GM19023 (cell line): ENCODE measurements at regions not wholly inside any gene's neighbourhood (a gene's known extent, or its start where the extent isn't known, plus 50 kb on each side); places are given as distances from the start of the nearest gene placed in this dataset.

Experiments used
- ATAC-seq: cut with Tn5 transposase; IDR thresholded peaks from one replicate; pipeline ENCODE4 v1.9.1; 2021; ENCODE audit warnings: mild to moderate bottlenecking, moderate library complexity; ENCODE audit not compliant: unreplicated experiment

DNA sequence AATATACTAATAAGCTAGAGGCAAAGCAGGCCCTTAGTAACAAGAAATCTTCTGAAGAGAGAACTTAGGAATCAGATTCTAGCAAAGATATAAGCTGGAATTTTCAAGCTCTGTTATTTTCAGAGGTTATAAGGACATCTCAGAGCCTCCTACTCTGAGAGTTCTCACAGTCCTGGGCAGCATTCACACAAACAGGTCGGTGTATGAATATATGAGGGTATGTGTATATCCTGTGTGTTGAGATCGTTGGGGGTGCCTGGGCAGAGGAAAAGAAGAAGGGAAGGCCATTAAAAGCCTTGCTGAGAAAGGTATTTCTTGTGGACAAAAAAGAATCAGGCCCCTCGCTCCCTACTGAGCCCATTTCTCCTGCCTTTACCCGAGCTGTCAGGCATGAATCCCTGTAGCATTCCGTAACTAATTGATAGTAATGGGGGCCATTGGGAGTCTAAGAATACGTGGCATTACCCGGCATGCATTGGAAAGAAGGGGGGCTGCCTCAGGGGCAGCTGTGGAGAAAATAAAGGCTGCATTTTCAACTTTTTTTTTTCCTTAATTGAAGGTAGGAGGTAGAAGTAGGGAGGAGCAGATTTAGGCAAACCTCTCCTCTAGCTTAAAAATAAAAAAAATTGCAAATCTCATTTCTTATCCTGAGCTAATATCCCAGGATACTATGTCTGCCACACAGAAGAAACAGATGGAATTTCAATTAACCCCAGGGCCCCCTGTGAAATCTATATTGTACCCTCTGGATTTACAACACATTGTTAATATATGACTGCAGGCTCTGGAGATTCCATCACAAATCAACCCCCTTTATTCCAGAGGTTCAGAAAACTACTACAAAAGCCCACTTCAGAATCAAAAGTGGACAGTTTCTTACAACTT lies 103.8 kb downstream of the GTPBP8 start:
- no peak for ATAC-seq

- ATAC-seq = no peak
These were observed 105.6 kb downstream of the GTPBP8 start for GRCh38 chr3:113096188-113096892.

GRCh38 chr3:113097960-113098447 lies 107.2 kb downstream of the GTPBP8 start:
- ATAC-seq = no peak

DNA sequence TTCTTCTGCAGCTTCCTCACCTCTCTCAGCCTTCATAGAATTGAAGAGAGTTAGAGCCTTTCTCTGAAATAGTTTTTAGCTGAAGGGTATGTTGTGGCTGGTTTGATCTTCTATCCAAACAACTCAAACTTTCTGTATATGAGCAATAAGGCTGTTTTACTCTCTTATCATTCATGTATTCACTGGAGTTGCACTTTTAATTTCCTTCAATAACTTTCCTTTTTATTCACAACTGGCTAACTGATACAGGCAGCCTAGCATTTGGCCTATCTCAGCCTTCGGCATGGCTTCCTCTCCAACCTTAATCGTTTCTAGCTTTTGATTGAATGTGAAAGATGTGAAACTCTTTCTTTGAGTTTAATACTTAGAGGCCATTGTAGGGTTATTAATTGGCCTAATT lies 109.3 kb downstream of the GTPBP8 start:
- ATAC-seq = no peak

- no peak for ATAC-seq
These were observed 107.8 kb upstream of the BOC start for GRCh38 chr3:113103588-113103987.

GRCh38 chr3:113104357-113105092 lies 106.8 kb upstream of the BOC start:
- no peak for ATAC-seq

GRCh38 chr3:113105093-113105449 lies 106.3 kb upstream of the BOC start:
- ATAC-seq = no peak

DNA sequence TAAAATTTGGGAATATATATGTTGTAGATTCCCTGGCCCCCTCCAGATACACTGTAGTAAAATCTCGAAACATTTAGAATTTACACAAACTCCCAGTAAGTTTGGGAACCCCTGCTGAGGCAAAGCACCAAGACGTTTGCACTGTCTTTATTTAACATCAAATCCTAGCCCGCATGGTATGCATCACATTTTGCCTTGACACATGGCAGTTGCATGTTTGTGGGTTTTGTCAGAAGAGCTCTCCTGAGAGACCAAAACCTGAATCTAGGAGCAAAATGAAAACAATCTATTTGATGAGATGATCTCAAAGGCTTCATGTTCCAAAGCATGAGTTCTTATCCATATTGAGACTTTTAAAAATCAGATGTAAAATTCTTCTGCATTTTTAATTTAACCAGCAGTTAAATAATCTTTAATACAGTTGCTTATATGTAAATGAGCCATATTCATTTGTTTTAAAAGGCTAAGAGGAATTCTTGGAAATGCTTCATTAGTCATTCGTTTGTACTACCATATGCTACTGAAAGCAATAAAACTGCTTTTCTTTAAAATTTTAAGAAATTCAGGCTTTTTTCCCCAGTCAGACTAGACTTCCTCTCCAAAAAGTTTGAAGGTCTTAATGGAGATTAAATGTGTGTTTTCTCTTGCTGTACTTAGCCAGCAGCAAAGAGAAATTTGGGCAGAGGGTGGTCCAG lies 105.2 kb upstream of the BOC start:
- ATAC-seq = no peak

DNA sequence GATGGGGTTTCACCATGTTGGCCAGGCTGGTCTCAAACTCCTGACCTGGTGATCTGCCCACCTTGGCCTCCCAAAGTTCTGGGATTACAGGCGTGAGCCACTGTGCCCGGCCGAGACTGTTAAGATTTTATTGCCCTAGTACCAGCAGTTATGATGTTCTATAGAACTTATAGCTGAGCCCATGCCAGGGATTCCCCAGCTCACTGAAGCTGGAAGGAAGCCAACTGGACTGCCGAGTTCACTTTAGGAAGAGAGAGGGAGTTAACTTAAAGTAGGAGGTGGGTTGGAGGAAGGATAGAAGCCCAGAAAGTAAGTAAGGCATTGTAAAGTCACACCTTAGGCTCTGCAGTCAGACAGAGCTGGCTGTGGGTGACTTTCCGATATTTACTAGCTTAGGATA lies 101.1 kb upstream of the BOC start:
- no peak for ATAC-seq

DNA sequence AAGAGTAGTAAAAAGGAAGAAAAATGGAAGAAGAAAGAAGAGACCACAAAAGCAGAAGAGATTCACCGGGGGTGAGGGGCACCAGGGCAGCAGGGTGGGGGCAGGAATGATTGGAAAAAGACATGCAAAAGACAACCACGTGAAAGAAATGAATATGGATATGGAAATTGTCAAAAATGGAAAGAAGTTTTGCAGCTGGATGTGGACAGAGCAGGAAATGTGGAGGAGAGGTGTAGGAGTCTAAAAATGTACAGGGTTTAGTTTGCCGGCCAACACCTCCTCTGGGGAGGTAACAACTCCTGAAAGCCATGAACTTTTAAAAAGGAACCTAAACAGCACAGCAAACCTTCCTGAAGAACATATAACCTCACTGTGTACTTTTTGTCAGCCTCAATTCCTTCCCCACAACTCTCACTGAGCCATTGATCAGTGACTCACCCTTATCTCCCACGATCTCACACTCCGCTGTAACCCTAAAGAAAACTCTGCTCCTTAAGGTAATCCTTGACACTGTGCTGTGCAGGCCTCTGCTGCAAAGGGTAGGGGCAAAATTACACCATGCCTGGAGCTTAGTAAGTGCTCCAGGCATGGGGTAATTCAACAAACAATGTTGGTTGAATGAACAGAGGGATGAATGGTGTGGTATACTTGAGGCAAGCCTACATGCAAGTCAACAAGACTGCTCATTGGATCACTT lies 100.2 kb upstream of the BOC start:
- ATAC-seq = no peak

DNA sequence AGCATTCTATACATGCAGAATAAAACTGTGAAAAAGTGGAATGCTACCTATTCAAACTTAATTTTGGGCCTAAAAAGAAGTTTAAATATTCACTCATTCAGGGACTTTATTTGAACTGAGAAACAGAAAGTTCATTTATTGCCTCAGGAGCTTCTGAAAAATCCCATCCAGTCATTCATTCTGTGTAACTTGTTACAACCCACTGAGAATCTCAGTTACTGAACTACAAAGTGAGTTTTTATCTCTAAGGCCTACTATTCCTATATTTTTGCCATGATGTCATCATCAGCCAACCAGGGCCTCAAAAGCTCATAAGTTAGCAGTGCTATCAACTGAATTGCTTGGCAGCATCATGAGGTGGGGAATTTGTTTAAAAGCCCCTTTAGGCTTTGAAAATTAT lies 98.0 kb upstream of the BOC start:
- no peak for ATAC-seq

DNA sequence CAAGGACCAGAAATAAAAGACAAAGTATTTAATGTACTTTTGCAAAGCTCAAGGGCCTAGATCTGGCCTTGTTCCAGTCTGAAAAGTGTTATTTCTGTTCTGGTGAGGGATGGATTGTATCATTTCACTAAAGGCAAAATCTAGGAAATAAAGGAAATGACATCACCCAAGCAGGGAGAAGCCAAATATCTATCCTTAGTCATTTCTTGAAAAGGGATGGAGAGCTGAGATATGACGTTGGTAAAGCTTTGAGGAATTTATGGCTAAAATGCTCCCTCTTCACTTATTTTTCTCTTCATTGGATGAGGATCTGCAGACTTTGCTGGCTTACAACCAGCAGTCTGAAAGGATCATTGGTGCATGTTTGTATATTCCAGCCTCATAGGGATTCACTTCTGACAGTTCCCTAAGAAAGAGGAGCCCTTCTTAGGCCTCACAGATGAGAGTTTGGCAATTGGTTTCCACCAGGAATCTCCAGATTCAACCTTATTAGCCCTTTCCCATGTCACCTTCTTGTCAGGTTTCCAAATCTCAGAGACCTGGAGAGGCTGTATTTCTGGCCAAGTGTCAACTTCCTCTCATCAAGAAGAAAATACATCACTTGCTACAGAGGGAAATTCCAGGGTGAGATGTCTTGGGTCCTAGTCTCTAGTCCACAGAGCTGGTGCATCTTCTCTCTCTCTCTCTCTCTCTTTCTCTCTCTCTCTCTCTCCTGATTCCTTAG lies 93.7 kb upstream of the BOC start:
- no peak for ATAC-seq

GRCh38 chr3:113118336-113118735 lies 93.0 kb upstream of the BOC start:
- no peak for ATAC-seq

- ATAC-seq = no peak
These were observed 87.0 kb upstream of the BOC start for GRCh38 chr3:113124256-113124830.

DNA sequence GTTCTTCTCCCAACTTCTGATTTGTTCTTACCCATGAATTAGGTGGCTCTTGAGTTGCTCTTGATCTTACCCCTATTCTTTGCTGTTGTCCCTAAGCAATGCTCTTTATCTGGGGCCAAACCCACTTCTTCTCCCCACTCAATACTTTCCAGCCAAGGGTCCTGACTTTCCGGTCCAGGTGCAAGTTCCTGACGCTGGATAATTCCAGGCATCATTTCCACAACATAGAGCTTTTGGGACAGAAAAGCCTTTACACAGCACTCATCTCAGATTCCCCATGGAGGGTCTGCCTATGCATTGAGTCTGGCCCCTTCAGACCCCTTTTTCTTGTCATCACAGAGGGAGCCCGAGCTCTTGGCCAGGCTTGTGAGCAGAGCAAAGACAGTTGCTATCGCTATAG lies 85.4 kb upstream of the BOC start:
- ATAC-seq = no peak

DNA sequence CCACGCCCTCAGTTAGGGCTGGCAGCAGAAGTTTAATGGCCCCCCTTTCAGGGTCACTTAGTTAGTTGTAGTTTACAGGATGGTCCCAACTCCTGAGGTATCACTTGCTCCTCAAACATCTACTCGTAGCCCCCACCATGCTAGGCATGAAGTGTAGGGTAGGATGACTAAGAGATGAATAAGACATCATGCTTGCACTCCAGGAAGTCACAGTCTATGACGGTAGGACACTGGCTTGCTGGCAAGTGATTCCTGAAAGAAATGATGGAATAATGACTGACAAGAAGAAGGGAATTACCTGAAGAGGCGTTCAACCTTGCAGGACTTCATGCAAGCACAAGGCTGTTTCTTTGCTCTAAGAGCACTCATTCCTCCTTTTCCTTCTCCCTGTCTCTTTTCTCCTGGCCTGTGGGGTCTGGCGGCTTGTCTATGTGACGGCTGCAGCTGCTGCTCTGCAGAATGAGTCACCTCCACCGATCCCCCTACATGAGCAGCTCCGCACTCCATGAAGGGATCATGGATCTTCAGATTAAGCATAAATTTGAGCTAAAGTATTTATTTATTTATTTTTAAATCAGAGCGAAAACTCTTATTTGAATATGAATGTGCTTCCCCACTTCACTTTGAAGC lies 82.9 kb upstream of the BOC start:
- no peak for ATAC-seq

DNA sequence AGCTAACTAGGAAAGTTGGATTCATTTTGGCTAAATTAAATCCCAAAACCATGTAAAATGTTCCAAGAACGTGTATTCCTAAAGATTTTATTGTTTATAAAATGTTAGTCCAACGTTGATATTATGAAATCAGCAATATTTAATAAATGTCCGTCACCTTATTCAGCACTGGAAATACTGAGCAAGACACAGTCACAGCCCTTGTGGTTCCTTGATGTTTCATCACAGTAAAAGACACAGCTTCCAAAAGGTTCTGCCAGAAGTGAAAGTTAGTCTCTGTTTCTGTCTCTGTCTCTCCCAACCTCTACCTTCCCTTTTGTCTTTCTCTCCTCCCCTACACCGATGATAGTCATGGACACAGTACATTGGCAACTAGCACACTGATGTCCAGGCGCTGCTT lies 82.2 kb upstream of the BOC start:
- ATAC-seq = no peak

GRCh38 chr3:113132571-113132996 lies 78.8 kb upstream of the BOC start:
- no peak for ATAC-seq

- no peak for ATAC-seq
These were observed 78.2 kb upstream of the BOC start for GRCh38 chr3:113133140-113133539.
